HUES64 (cell line): ENCODE measurements at regions not wholly inside any gene's neighbourhood (a gene's known extent, or its start where the extent isn't known, plus 50 kb on each side); places are given as distances from the start of the nearest gene placed in this dataset.
"Not testable (repeated sequence)": the region's sequence is repeated elsewhere in the genome, so short reads cannot be mapped to it uniquely, and the experiment has no call there.

Experiments used
- H3K27ac ChIP-seq: 2 replicates; pipeline ENCODE4 v1.7.0; 2013; ENCODE audit warnings: low read depth, low read length, inconsistent platforms
- H3K27me3 ChIP-seq: 2 replicates; pipeline ENCODE4 v1.6.1; 2013; ENCODE audit warnings: mild to moderate bottlenecking, low read length; ENCODE audit not compliant: insufficient read depth
- H3K36me3 ChIP-seq: 2 replicates; pipeline ENCODE4 v1.6.1; 2013; ENCODE audit warnings: mild to moderate bottlenecking, low read length; ENCODE audit not compliant: insufficient read depth
- H3K4me1 ChIP-seq: 2 replicates; pipeline ENCODE4 v1.6.1; 2013; ENCODE audit warnings: mild to moderate bottlenecking, low read length, moderate library complexity; ENCODE audit not compliant: insufficient read depth
- H3K4me3 ChIP-seq: 2 replicates; pipeline ENCODE4 v1.5.1; 2013; ENCODE audit warnings: mild to moderate bottlenecking, low read length, moderate library complexity
- H3K9ac ChIP-seq: 2 replicates; pipeline ENCODE4 v1.6.1; 2013; ENCODE audit warnings: mild to moderate bottlenecking, low read depth, low read length
- H3K9me3 ChIP-seq: 2 replicates; pipeline ENCODE4 v1.6.1; 2013; ENCODE audit warnings: low read depth, low read length; ENCODE audit not compliant: insufficient read depth
- WGBS: fragments of 150-250, 120-280 bp; methylation state at CpG from one replicate; pipeline ENCODE4 v1.1.7; 2013; ENCODE audit warnings: missing lambda C conversion rate; 5-methylcytosine and 5-hydroxymethylcytosine counted together

- Histone ChIP-seq H3K9ac (no peak overlapping the region), H3K36me3 (no peaks in the 10 kb centered on the region), H3K4me1 (no peaks in the 10 kb centered on the region), H3K9me3 (no peaks in the 10 kb centered on the region), H3K4me3 (no peak overlapping the region), H3K27ac (no peak overlapping the region), H3K27me3 (no peaks in the 10 kb centered on the region)
- whole genome bisulfite sequencing: 79% methylated on average over 2 of the region's 3 CpGs
Observed at GRCh38 chr6:9744119-9744518, 670.8 kb downstream of the TFAP2A start.

DNA sequence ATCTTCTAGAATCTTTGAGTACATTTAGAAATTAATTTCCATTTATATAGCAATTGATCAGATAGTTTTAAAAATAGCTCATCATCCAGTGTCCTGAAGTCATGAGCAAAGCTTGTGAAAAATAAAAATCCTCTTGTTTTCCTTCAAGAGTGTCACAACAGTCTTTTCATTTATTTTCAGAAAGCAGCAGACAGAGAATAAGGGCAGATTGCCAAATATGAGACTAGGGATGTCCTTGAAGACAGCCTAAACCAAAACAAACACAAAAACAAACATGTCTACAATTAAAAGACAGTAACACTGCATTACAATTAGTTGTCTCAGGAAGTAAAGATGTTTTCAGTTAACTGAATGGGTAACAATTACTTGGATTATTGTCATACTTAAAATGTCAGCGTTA, 682.8 kb downstream of the TFAP2A start:
- H3K9ac ChIP-seq: no peak overlapping the region
- no peaks in the 10 kb centered on the region for H3K9me3 ChIP-seq
- WGBS: 100% methylated on average over 1 of the region's 1 CpG
- H3K27me3 ChIP-seq: no peaks in the 10 kb centered on the region
- H3K4me3 ChIP-seq: no peak overlapping the region
- H3K4me1 ChIP-seq: no peaks in the 10 kb centered on the region
- no peaks in the 10 kb centered on the region for H3K36me3 ChIP-seq
- H3K27ac ChIP-seq: no peak overlapping the region

- not testable (repeated sequence) for H3K4me3 ChIP-seq, H3K36me3 ChIP-seq, H3K27me3 ChIP-seq, H3K4me1 ChIP-seq, H3K9me3 ChIP-seq, H3K9ac ChIP-seq, H3K27ac ChIP-seq
- 91% methylated on average over 3 of the region's 3 CpGs for WGBS
Observed at GRCh38 chr6:9725776-9726175, 689.1 kb downstream of the TFAP2A start.

DNA sequence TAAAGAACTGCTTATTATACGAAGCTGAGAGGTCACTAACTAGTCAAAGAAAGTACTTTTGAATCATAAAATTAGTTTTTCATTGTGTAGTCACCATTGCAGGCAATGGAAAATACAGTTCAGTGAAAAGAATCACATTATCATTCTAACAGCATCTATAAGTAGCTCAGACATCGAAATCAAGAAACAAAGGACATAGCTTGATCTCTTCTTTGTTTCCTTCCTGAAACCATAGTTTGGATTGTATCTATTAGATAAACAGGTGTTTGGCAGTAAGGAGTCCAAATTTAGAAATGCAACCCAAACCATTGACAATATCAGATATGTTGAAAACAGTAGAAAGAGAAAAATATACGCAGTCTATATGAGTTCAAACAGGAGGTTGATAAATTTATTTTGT, 697.3 kb downstream of the TFAP2A start:
- no peaks in the 10 kb centered on the region for H3K36me3 ChIP-seq
- WGBS: 89% methylated on average over 3 of the region's 3 CpGs
- no peak overlapping the region for H3K4me3 ChIP-seq
- H3K9ac ChIP-seq: no peak overlapping the region
- no peaks in the 10 kb centered on the region for H3K9me3 ChIP-seq
- H3K4me1 ChIP-seq: no peaks in the 10 kb centered on the region
- no peaks in the 10 kb centered on the region for H3K27me3 ChIP-seq
- H3K27ac ChIP-seq: no peak overlapping the region

DNA sequence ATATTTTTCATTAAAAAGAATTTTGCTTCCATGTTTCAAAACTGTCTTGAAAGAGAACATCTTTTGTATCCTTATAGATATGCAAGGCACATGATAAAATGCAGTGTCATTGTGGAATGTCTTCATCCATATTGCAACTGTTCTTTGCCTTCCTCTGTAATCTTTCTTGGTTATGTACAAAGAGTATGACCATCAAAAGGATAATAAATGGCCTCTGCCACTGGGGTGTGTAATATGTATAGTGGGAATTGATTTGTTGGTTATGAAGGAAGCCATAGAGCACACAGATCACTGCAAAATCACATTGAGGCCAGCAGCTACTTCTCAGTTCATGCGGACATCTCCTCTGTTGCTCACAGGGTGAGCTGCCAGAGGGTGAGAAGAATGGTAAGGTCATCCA, 703.5 kb downstream of the TFAP2A start:
- H3K36me3 ChIP-seq: no peaks in the 10 kb centered on the region
- H3K4me1 ChIP-seq: peaks cover 23% of the 10 kb centered on the region
- H3K9me3 ChIP-seq: no peaks in the 10 kb centered on the region
- H3K27ac ChIP-seq: no peak overlapping the region
- H3K9ac ChIP-seq: no peak overlapping the region
- 89% methylated on average over 1 of the region's 1 CpG for WGBS
- H3K27me3 ChIP-seq: no peaks in the 10 kb centered on the region
- no peak overlapping the region for H3K4me3 ChIP-seq

DNA sequence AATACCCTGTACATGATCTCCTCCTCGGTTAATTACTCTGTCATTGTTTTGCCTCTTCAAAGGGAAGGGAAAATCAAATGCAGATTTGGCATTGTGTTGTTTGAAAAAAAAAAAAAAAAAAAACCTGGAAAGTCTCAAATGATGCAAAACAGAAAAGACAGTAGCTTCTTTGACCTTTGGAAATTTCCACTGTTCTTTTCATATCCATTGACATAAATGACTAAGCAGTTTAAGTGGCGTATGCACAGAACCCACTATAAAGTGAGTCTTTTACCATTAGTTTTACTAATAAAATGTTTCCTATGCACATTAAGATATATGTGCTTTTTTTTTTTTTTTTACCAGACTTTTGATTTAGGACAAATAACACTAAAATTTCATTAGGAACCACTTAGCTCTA, 704.3 kb downstream of the TFAP2A start:
- no peak overlapping the region for H3K9ac ChIP-seq
- WGBS: 83% methylated on average over 2 of the region's 2 CpGs
- H3K4me1 ChIP-seq: peaks cover 23% of the 10 kb centered on the region
- H3K27ac ChIP-seq: no peak overlapping the region; the same call in 1 of the 2 replicates
- H3K9me3 ChIP-seq: no peaks in the 10 kb centered on the region
- H3K27me3 ChIP-seq: no peaks in the 10 kb centered on the region
- H3K4me3 ChIP-seq: no peak overlapping the region
- no peaks in the 10 kb centered on the region for H3K36me3 ChIP-seq

GRCh38 chr6:9708600-9708999, 706.3 kb downstream of the TFAP2A start:
- H3K27me3 ChIP-seq: no peaks in the 10 kb centered on the region
- 94% methylated on average over 2 of the region's 2 CpGs for WGBS
- peaks cover 23% of the 10 kb centered on the region for H3K4me1 ChIP-seq
- H3K9ac ChIP-seq: no peak overlapping the region
- H3K36me3 ChIP-seq: no peaks in the 10 kb centered on the region
- H3K9me3 ChIP-seq: no peaks in the 10 kb centered on the region
- H3K4me3 ChIP-seq: no peak overlapping the region
- H3K27ac ChIP-seq: no peak overlapping the region

GRCh38 chr6:9704989-9705388, 709.9 kb downstream of the TFAP2A start:
- Histone ChIP-seq H3K4me1 (0 out of 2 replicates have a peak, but pooled peaks cover 1% of the 10 kb centered on the region), H3K36me3 (no peaks in the 10 kb centered on the region), H3K9me3 (no peaks in the 10 kb centered on the region), H3K27me3 (no peaks in the 10 kb centered on the region), H3K4me3 (no peak overlapping the region), H3K27ac (no peak overlapping the region), H3K9ac (no peak overlapping the region)
- WGBS: 96% methylated on average over 2 of the region's 2 CpGs

DNA sequence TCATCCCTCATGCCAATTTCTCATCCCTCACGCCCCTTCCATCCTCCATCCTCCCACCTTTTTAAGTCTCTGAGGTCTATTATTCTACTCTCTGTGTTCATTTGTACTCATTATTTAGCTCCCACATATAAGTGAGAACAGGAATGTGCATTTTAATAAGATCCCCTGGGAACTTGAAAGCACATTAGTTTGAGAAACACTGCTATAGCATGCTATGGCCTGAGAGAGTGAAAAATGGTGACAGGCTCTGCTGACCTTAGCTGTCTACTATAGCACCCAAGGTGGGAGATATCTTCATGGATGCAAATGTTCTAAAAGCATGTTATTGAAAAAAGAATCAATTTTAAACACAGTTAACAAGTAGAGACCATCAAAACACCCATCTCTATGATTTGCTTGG, 712.0 kb downstream of the TFAP2A start:
- no peaks in the 10 kb centered on the region for H3K9me3 ChIP-seq
- H3K4me3 ChIP-seq: no peak overlapping the region
- 92% methylated on average over 1 of the region's 1 CpG for WGBS
- no peaks in the 10 kb centered on the region for H3K4me1 ChIP-seq
- no peaks in the 10 kb centered on the region for H3K27me3 ChIP-seq
- H3K27ac ChIP-seq: no peak overlapping the region
- no peak overlapping the region for H3K9ac ChIP-seq
- H3K36me3 ChIP-seq: no peaks in the 10 kb centered on the region

GRCh38 chr6:9699888-9700287, 715.0 kb downstream of the TFAP2A start:
- WGBS: 90% methylated on average over 5 of the region's 5 CpGs

DNA sequence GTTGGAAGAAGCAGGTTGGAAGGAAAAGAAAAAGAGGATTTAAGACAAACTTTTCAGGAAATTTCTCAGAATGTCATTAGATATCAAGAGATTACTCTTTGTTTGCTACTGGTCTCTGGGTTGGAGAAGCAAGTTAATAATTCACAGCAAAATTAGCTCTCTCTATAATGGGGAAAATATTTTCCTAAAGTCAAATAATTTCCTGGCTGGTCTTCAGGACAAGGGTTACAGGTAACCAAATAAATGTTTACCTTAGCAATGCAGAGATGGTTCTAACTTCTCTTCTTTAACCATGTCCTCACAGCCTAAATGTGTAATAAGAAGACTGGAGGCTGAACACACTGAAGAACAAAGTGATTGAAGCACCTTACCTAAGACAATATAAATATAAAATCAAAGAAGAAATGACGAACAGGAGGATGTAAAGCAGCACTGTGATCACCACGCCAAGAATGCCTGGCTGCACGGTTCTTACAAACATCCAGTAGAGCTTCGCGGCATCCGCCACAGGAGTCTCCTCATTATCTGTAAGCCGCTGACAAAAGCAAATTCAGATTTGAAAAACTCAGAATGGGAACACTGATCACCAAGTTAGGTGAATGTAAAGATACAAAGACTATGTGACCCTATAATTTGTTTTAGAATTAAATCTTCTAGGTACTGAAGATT, 717.5 kb downstream of the TFAP2A start:
- H3K9ac ChIP-seq: no peak overlapping the region
- H3K27me3 ChIP-seq: no peaks in the 10 kb centered on the region
- no peaks in the 10 kb centered on the region for H3K9me3 ChIP-seq
- WGBS: 95% methylated on average over 7 of the region's 7 CpGs
- no peak overlapping the region for H3K4me3 ChIP-seq
- no peaks in the 10 kb centered on the region for H3K4me1 ChIP-seq
- H3K27ac ChIP-seq: no peak overlapping the region
- H3K36me3 ChIP-seq: no peaks in the 10 kb centered on the region

More at GRCh38 chr6:9699888-9700287, 715.0 kb downstream of the TFAP2A start:
- Histone ChIP-seq H3K4me1 (no peaks in the 10 kb centered on the region), H3K4me3 (no peak overlapping the region), H3K36me3 (no peaks in the 10 kb centered on the region), H3K27ac (no peak overlapping the region), H3K9me3 (no peaks in the 10 kb centered on the region), H3K27me3 (no peaks in the 10 kb centered on the region), H3K9ac (no peak overlapping the region)

GRCh38 chr6:9690388-9690787, 724.5 kb downstream of the TFAP2A start:
- H3K36me3 ChIP-seq: no peaks in the 10 kb centered on the region
- H3K4me3 ChIP-seq: no peak overlapping the region
- no peak overlapping the region for H3K27ac ChIP-seq
- H3K4me1 ChIP-seq: no peaks in the 10 kb centered on the region
- no peaks in the 10 kb centered on the region for H3K9me3 ChIP-seq
- no peaks in the 10 kb centered on the region for H3K27me3 ChIP-seq
- no peak overlapping the region for H3K9ac ChIP-seq
